Parathyroid adenoma (tissue), 2 donors: ENCODE measurements at regions not wholly inside any gene's neighbourhood (a gene's known extent, or its start where the extent isn't known, plus 50 kb on each side); places are given as distances from the start of the nearest gene placed in this dataset.

ENCODE experiments used
- H2AFZ ChIP-seq: fragments of 300-600 bp; sonication (generic); one replicate; pipeline ENCODE4 v1.7.0; 2017; ENCODE audit warnings: antibody characterized with exemption, mild to moderate bottlenecking
- H3K27ac ChIP-seq: fragments of 300-600 bp; sonication (generic); one replicate; pipeline ENCODE4 v1.7.0; 2017
- H3K27me3 ChIP-seq: fragments of 300-600 bp; sonication (generic); one replicate; pipeline ENCODE4 v1.7.0; 2017; ENCODE audit warnings: low read length; ENCODE audit not compliant: control insufficient read depth, insufficient read depth
- H3K36me3 ChIP-seq: fragments of 300-600 bp; sonication (generic); one replicate; pipeline ENCODE4 v1.7.0; 2017; ENCODE audit warnings: low read length; ENCODE audit not compliant: control insufficient read depth, insufficient read depth
- H3K4me1 ChIP-seq: fragments of 300-600 bp; sonication (generic); one replicate; pipeline ENCODE4 v1.7.0; 2017; ENCODE audit warnings: control low read depth
- H3K4me2 ChIP-seq: fragments of 300-600 bp; sonication (generic); one replicate; pipeline ENCODE4 v1.7.0; 2017; ENCODE audit warnings: low read length
- H3K4me3 ChIP-seq: fragments of 300-600 bp; sonication (generic); one replicate; pipeline ENCODE4 v1.7.0; 2017; ENCODE audit warnings: low read depth, low read length
- H3K79me2 ChIP-seq: fragments of 300-600 bp; sonication (generic); one replicate; pipeline ENCODE4 v1.7.0; 2017; ENCODE audit warnings: control low read depth
- H3K9ac ChIP-seq: fragments of 300-600 bp; sonication (generic); one replicate; pipeline ENCODE4 v1.7.0; 2017; ENCODE audit warnings: mild to moderate bottlenecking
- H3K9me3 ChIP-seq: fragments of 300-600 bp; sonication (generic); one replicate; pipeline ENCODE4 v1.7.0; 2017; ENCODE audit warnings: low read length; ENCODE audit not compliant: control insufficient read depth
- CTCF ChIP-seq: fragments of 300-600 bp; sonication (generic); IDR thresholded peaks from one replicate; pipeline ENCODE4 v1.7.0; 2017; ENCODE audit warnings: antibody characterized with exemption, mild to moderate bottlenecking
- donor health status: primary hyperparathyroidism.

GRCh38 chr12:125324861-125325490 lies 259.7 kb downstream of the AACS start:
- Histone ChIP-seq H3K36me3 (no peaks in the 10 kb centered on the region), H3K9me3 (no peaks in the 10 kb centered on the region), H3K27ac (no peak overlapping the region), H3K27me3 (no peaks in the 10 kb centered on the region), H3K79me2 (no peaks in the 10 kb centered on the region), H3K4me1 (no peaks in the 10 kb centered on the region), H3K4me3 (no peak overlapping the region), H2AFZ (no peak overlapping the region), H3K4me2 (no peak overlapping the region), H3K9ac (no peak overlapping the region)
- TF ChIP-seq CTCF, result no peak

GRCh38 chr12:125329239-125330102 lies 264.2 kb downstream of the AACS start:
- Histone ChIP-seq H2AFZ (no peak overlapping the region), H3K27ac (no peak overlapping the region), H3K79me2 (no peaks in the 10 kb centered on the region), H3K4me3 (no peak overlapping the region), H3K9me3 (no peaks in the 10 kb centered on the region), H3K27me3 (no peaks in the 10 kb centered on the region), H3K9ac (no peak overlapping the region), H3K36me3 (no peaks in the 10 kb centered on the region), H3K4me2 (no peak overlapping the region), H3K4me1 (no peaks in the 10 kb centered on the region)
- TF ChIP-seq CTCF, result no peak

GRCh38 chr12:125330645-125331341 lies 265.6 kb downstream of the AACS start:
- H3K27me3 ChIP-seq, result no peaks in the 10 kb centered on the region
- no peaks in the 10 kb centered on the region for H3K4me1 ChIP-seq
- no peaks in the 10 kb centered on the region for H3K36me3 ChIP-seq
- H2AFZ ChIP-seq, result peak overlapping the region; percentile 54
- H3K4me2 ChIP-seq, result peak overlapping the region; percentile 89
- peak overlapping the region; percentile 53 for H3K4me3 ChIP-seq
- TF ChIP-seq CTCF, result peak; percentile 70
- no peak overlapping the region for H3K9ac ChIP-seq
- no peak overlapping the region for H3K27ac ChIP-seq
- H3K79me2 ChIP-seq, result no peaks in the 10 kb centered on the region
- H3K9me3 ChIP-seq, result no peaks in the 10 kb centered on the region

GRCh38 chr12:125331342-125332052 lies 266.3 kb downstream of the AACS start:
- Histone ChIP-seq H3K27me3 (no peaks in the 10 kb centered on the region), H3K27ac (no peak overlapping the region), H3K4me1 (no peaks in the 10 kb centered on the region), H3K9me3 (no peaks in the 10 kb centered on the region), H3K4me2 (peak overlapping the region; percentile 89), H3K4me3 (peak overlapping the region; percentile 53), H3K9ac (no peak overlapping the region), H2AFZ (peak overlapping the region; percentile 54), H3K79me2 (no peaks in the 10 kb centered on the region), H3K36me3 (no peaks in the 10 kb centered on the region)
- TF ChIP-seq CTCF, result no peak
